DND-41 (cell line): ENCODE measurements at regions not wholly inside any gene's neighbourhood (a gene's known extent, or its start where the extent isn't known, plus 50 kb on each side); places are given as distances from the start of the nearest gene placed in this dataset.

Experiments used
- CTCF ChIP-seq: IDR thresholded peaks from 2 replicates; pipeline ENCODE4 v1.5.1; 2012; ENCODE audit warnings: borderline replicate concordance, low read length, moderate library complexity, mild to moderate bottlenecking; ENCODE audit not compliant: poor library complexity, severe bottlenecking; ENCODE audit errors: extremely low read depth
- EZH2 ChIP-seq: IDR thresholded peaks from 3 replicates; pipeline ENCODE4 v1.6.1; 2012; ENCODE audit warnings: borderline replicate concordance, low read depth, mild to moderate bottlenecking, moderate library complexity, low read length, inconsistent platforms; ENCODE audit not compliant: severe bottlenecking

- TF ChIP-seq CTCF (no peak), EZH2 (no peak)
Measured at GRCh38 chr16:73457851-73458250, 409.9 kb upstream of the ZFHX3 start.
